GM12865 (cell line): ENCODE measurements at regions not wholly inside any gene's neighbourhood (a gene's known extent, or its start where the extent isn't known, plus 50 kb on each side); places are given as distances from the start of the nearest gene placed in this dataset.
"Not testable (repeated sequence)": the region's sequence is repeated elsewhere in the genome, so short reads cannot be mapped to it uniquely, and the experiment has no call there.

Source experiments
- DNase-seq: peaks from one replicate; pipeline ENCODE4 v3.0.0; 2010; ENCODE audit warnings: low read depth
- H3K4me3 ChIP-seq: 2 replicates; pipeline ENCODE4 v1.5.1; 2011; ENCODE audit warnings: mild to moderate bottlenecking, low read depth, low read length, control low read depth
- CTCF ChIP-seq: IDR thresholded peaks from 2 replicates; pipeline ENCODE4 v1.5.1; 2011; ENCODE audit warnings: low read length, control low read depth, low read depth, inconsistent platforms; ENCODE audit not compliant: insufficient read depth; ENCODE audit errors: missing control alignments

GRCh38 chr22:25327018-25327755, 107.7 kb downstream of the CRYBB2 start:
- no peak for TF ChIP-seq CTCF
- H3K4me3 ChIP-seq = no peak overlapping the region
- DNase-seq = no peak

- TF ChIP-seq CTCF = no peak
- no peak overlapping the region for H3K4me3 ChIP-seq
- no peak for DNase-seq
Measured at GRCh38 chr22:25331050-25331449, 111.6 kb downstream of the CRYBB2 start.

- H3K4me3 ChIP-seq, DNase-seq: not testable (repeated sequence)
Measured at GRCh38 chr22:25331911-25332310, 112.5 kb downstream of the CRYBB2 start.

- no peak overlapping the region for H3K4me3 ChIP-seq
- no peak for TF ChIP-seq CTCF
- no peak for DNase-seq
Measured at GRCh38 chr22:25332386-25332785, 112.9 kb downstream of the CRYBB2 start.

- TF ChIP-seq CTCF = peak; percentile 65
- peak; percentile 68 for DNase-seq
Measured at GRCh38 chr22:25334162-25334490, 114.7 kb downstream of the CRYBB2 start.

GRCh38 chr22:25334631-25335030, 115.2 kb downstream of the CRYBB2 start:
- DNase-seq, H3K4me3 ChIP-seq: not testable (repeated sequence)

More at GRCh38 chr22:25334162-25334490, 114.7 kb downstream of the CRYBB2 start:
- H3K4me3 ChIP-seq = no peak overlapping the region

GRCh38 chr22:25335276-25335675, 115.8 kb downstream of the CRYBB2 start:
- not testable (repeated sequence) for DNase-seq, H3K4me3 ChIP-seq

- not testable (repeated sequence) for H3K4me3 ChIP-seq, DNase-seq
Measured at GRCh38 chr22:25340536-25340935, 121.1 kb downstream of the CRYBB2 start.

- not testable (repeated sequence) for DNase-seq, H3K4me3 ChIP-seq
Measured at GRCh38 chr22:25344366-25344765, 124.9 kb downstream of the CRYBB2 start.
